H1 (cell line): ENCODE measurements at regions not wholly inside any gene's neighbourhood (a gene's known extent, or its start where the extent isn't known, plus 50 kb on each side); places are given as distances from the start of the nearest gene placed in this dataset.

Source experiments
- CTCF ChIA-PET: fragments of 300-600 bp; sonication (Branson Sonifier 250); formaldehyde crosslinking; loops from one replicate; lab custom pipeline; 2021; ENCODE audit not compliant: partially characterized antibody; lab: Charles Lee
- POLR2A ChIA-PET: fragments of 300-600 bp; sonication (Branson Sonifier 250); formaldehyde crosslinking; loops from one replicate; lab custom pipeline; 2021; ENCODE audit warnings: inconsistent platforms; ENCODE audit not compliant: partially characterized antibody; lab: Charles Lee
- DNase-seq, 2 experiments: peaks; one replicate each; pipeline versions ENCODE4 v3.0.0 to v3.0.0-alpha.2; 2010 to 2022; ENCODE audit warnings: low spot score in 2 of 2, low read depth in 1 of 2, mixed read lengths in 1 of 2
- FAIRE-seq: peaks from 2 replicates; lab custom pipeline; 2011; peaks lifted over from hg19 to GRCh38; lab: Jason Lieb, UNC
- H2AFZ ChIP-seq: 2 replicates; pipeline ENCODE4 v1.8.1; 2012; ENCODE audit warnings: low read length, inconsistent platforms
- H2AK5ac ChIP-seq: 2 replicates; pipeline ENCODE4 v1.6.1; 2013; ENCODE audit warnings: low read depth, low read length
- H2BK120ac ChIP-seq: replicated peaks from 2 replicates; pipeline ENCODE3; 2013; ENCODE audit warnings: low read depth, low read length, inconsistent platforms
- H2BK12ac ChIP-seq: 2 replicates; pipeline ENCODE4 v1.6.1; 2013; ENCODE audit warnings: low read depth, low read length
- H2BK15ac ChIP-seq: 2 replicates; pipeline ENCODE4 v1.6.1; 2013; ENCODE audit warnings: low read length
- H2BK20ac ChIP-seq: 2 replicates; pipeline ENCODE4 v1.6.1; 2013; ENCODE audit warnings: low read length
- H2BK5ac ChIP-seq: 2 replicates; pipeline ENCODE4 v1.6.1; 2013; ENCODE audit warnings: low read depth, low read length
- H3K14ac ChIP-seq: 2 replicates; pipeline ENCODE4 v1.6.1; 2013; ENCODE audit warnings: inconsistent platforms; ENCODE audit not compliant: insufficient read length
- H3K18ac ChIP-seq: 2 replicates; pipeline ENCODE4 v1.6.1; 2013; ENCODE audit warnings: low read length; ENCODE audit errors: extremely low read depth
- H3K23ac ChIP-seq: 2 replicates; pipeline ENCODE4 v1.6.1; 2013; ENCODE audit warnings: inconsistent platforms; ENCODE audit not compliant: insufficient read length
- H3K23me2 ChIP-seq: 2 replicates; pipeline ENCODE4 v1.6.1; 2013; ENCODE audit warnings: low read depth, low read length
- H3K27ac ChIP-seq: 2 replicates; pipeline ENCODE4 v1.6.1; 2011; ENCODE audit warnings: low read depth, low read length, inconsistent platforms
- H3K27me3 ChIP-seq, 4 experiments: replicated peaks in 1 of 4; 1 replicate in 1 of 4; 2 replicates in 3 of 4; pipeline versions ENCODE4 v1.6.1 to v1.8.1; 2011 to 2013; ENCODE audit warnings: low read length in 3 of 4, mild to moderate bottlenecking in 3 of 4, inconsistent platforms in 2 of 4, mixed read lengths in 2 of 4, moderate library complexity in 1 of 4; ENCODE audit not compliant: control insufficient read depth in 3 of 4, insufficient read depth in 3 of 4; ENCODE audit errors: extremely low read depth in 1 of 4
- H3K36me3 ChIP-seq, 4 experiments: 2 replicates each; pipeline versions ENCODE4 v1.6.1 to v1.8.1; 2011 to 2013; ENCODE audit warnings: mild to moderate bottlenecking in 4 of 4, low read length in 3 of 4, moderate library complexity in 2 of 4, control low read depth in 1 of 4, inconsistent platforms in 1 of 4; ENCODE audit not compliant: insufficient read depth in 4 of 4, control insufficient read depth in 2 of 4
- H3K4ac ChIP-seq: replicated peaks from 2 replicates; pipeline ENCODE3; 2013; ENCODE audit warnings: low read length, low read depth, mixed read lengths, inconsistent platforms; ENCODE audit not compliant: insufficient read length
- H3K4me1 ChIP-seq, 4 experiments: replicated peaks in 1 of 4; 1 replicate in 1 of 4; 2 replicates in 3 of 4; pipeline versions ENCODE4 v1.6.1 to v1.8.1; 2011 to 2013; ENCODE audit warnings: low read length in 3 of 4, inconsistent platforms in 2 of 4, mixed read lengths in 1 of 4; ENCODE audit not compliant: insufficient read depth in 4 of 4, control insufficient read depth in 3 of 4
- H3K4me2 ChIP-seq, 2 experiments: 2 replicates each; pipeline versions ENCODE4 v1.6.1 to v1.8.1; 2011 to 2013; ENCODE audit warnings: low read depth in 2 of 2, low read length in 2 of 2, control low read depth in 1 of 2, inconsistent platforms in 1 of 2, mild to moderate bottlenecking in 1 of 2; ENCODE audit not compliant: insufficient read depth in 1 of 2
- H3K4me3 ChIP-seq, 4 experiments: fragments of 200-600, 300-600 bp in 1 of 4; sonication (generic), shearing (Covaris generic), sonication (Bioruptor Twin) in 1 of 4; 2 replicates each; pipeline versions ENCODE4 v1.5.1 to v1.8.1; 2011 to 2016; ENCODE audit warnings: low read length in 4 of 4, low read depth in 3 of 4, control low read depth in 2 of 4, inconsistent platforms in 2 of 4, mild to moderate bottlenecking in 2 of 4, mixed read lengths in 1 of 4, moderate library complexity in 1 of 4; ENCODE audit not compliant: insufficient read depth in 2 of 4; ENCODE audit errors: extremely low read depth in 1 of 4
- H3K56ac ChIP-seq: replicated peaks from 2 replicates; pipeline ENCODE3; 2013; ENCODE audit warnings: low read depth, mild to moderate bottlenecking, mixed read lengths, low read length, inconsistent platforms; ENCODE audit not compliant: insufficient read length
- H3K79me1 ChIP-seq: 2 replicates; pipeline ENCODE4 v1.6.1; 2013; ENCODE audit warnings: low read depth, low read length, control low read depth
- H3K79me2 ChIP-seq, 2 experiments: 2 replicates each; pipeline versions ENCODE4 v1.6.1 to v1.8.1; 2012 to 2013; ENCODE audit warnings: low read length in 2 of 2, mild to moderate bottlenecking in 2 of 2, inconsistent platforms in 1 of 2; ENCODE audit not compliant: insufficient read depth in 2 of 2, control insufficient read depth in 1 of 2
- H3K9ac ChIP-seq, 4 experiments: replicated peaks in 1 of 4; 1 replicate in 1 of 4; 2 replicates in 3 of 4; pipeline versions ENCODE4 v1.6.1 to v1.8.1; 2011 to 2013; ENCODE audit warnings: low read depth in 3 of 4, low read length in 3 of 4, control low read depth in 2 of 4, mild to moderate bottlenecking in 2 of 4, moderate library complexity in 2 of 4, inconsistent platforms in 1 of 4; ENCODE audit errors: extremely low read depth in 1 of 4
- H3K9me3 ChIP-seq, 2 experiments: 2 replicates each; pipeline versions ENCODE4 v1.6.1 to v1.8.1; 2012 to 2013; ENCODE audit warnings: mild to moderate bottlenecking in 2 of 2, moderate library complexity in 2 of 2, control low read depth in 1 of 2, inconsistent platforms in 1 of 2, low read depth in 1 of 2, low read length in 1 of 2, mixed read lengths in 1 of 2; ENCODE audit not compliant: insufficient read depth in 2 of 2
- H4K20me1 ChIP-seq, 2 experiments: replicated peaks in 1 of 2; 2 replicates each; pipeline versions ENCODE3 to v1.8.1; 2011 to 2013; ENCODE audit warnings: inconsistent platforms in 2 of 2, low read length in 2 of 2, mild to moderate bottlenecking in 1 of 2; ENCODE audit not compliant: insufficient read depth in 2 of 2, control insufficient read depth in 1 of 2
- H4K5ac ChIP-seq: 2 replicates; pipeline ENCODE4 v1.6.1; 2013; ENCODE audit warnings: low read length, low read depth, mixed read lengths, inconsistent platforms; ENCODE audit not compliant: insufficient read length
- H4K8ac ChIP-seq: 2 replicates; pipeline ENCODE4 v1.8.0; 2013; ENCODE audit warnings: mild to moderate bottlenecking, moderate library complexity, low read length, inconsistent platforms; ENCODE audit not compliant: insufficient read depth; ENCODE audit errors: extremely low read depth
- H4K91ac ChIP-seq: replicated peaks from 2 replicates; pipeline ENCODE3; 2013; ENCODE audit warnings: low read length, mixed read lengths, inconsistent platforms; ENCODE audit not compliant: insufficient read length
- BACH1 ChIP-seq: IDR thresholded peaks from 2 replicates; pipeline ENCODE4 v1.6.1; 2012; ENCODE audit warnings: low read length, improper control_type of control experiment
- CREB1 ChIP-seq: IDR thresholded peaks from 2 replicates; pipeline ENCODE4 v1.6.1; 2012; ENCODE audit warnings: inconsistent platforms
- EP300 ChIP-seq, 2 experiments: IDR thresholded peaks; 1 replicate in 1 of 2; 2 replicates in 1 of 2; pipeline ENCODE4 v1.6.1; 2011 to 2012; ENCODE audit warnings: low read depth in 2 of 2, low read length in 2 of 2, mild to moderate bottlenecking in 2 of 2, borderline replicate concordance in 1 of 2, inconsistent platforms in 1 of 2, moderate library complexity in 1 of 2
- GTF2F1 ChIP-seq: IDR thresholded peaks from 2 replicates; pipeline ENCODE4 v1.6.1; 2012; ENCODE audit warnings: low read depth, low read length, improper control_type of control experiment, borderline replicate concordance
- KDM5A ChIP-seq: fragments of 200-600 bp; IDR thresholded peaks from 2 replicates; pipeline ENCODE4 v1.7.1; 2012; ENCODE audit warnings: mild to moderate bottlenecking, low read length, inconsistent platforms, mixed read lengths
- SUZ12 ChIP-seq: fragments of 200-600 bp; sonication (generic); IDR thresholded peaks from 2 replicates; pipeline ENCODE4 v1.6.1; 2012; ENCODE audit warnings: mild to moderate bottlenecking, inconsistent platforms, low read length, moderate library complexity, mixed read lengths
- TEAD4 ChIP-seq: IDR thresholded peaks from 2 replicates; pipeline ENCODE4 v1.6.1; 2012; ENCODE audit warnings: low read depth, low read length, inconsistent platforms, mixed read lengths
- WGBS, 2 experiments: shearing (Covaris generic) in 1 of 2; methylation state at CpG; one replicate each; pipeline versions ENCODE4 v1.1.6 to v1.1.7; 2013 to 2015; ENCODE audit warnings: low lambda C conversion rate in 2 of 2, mixed read lengths in 2 of 2, inconsistent platforms in 1 of 2, low coverage in 1 of 2, missing lambda C conversion rate in 1 of 2; ENCODE audit not compliant: insufficient replicate concordance in 2 of 2, insufficient coverage in 1 of 2, insufficient read length in 1 of 2; ENCODE audit errors: extremely low coverage in 1 of 2, missing lambda C conversion rate in 1 of 2; 5-methylcytosine and 5-hydroxymethylcytosine counted together

DNA sequence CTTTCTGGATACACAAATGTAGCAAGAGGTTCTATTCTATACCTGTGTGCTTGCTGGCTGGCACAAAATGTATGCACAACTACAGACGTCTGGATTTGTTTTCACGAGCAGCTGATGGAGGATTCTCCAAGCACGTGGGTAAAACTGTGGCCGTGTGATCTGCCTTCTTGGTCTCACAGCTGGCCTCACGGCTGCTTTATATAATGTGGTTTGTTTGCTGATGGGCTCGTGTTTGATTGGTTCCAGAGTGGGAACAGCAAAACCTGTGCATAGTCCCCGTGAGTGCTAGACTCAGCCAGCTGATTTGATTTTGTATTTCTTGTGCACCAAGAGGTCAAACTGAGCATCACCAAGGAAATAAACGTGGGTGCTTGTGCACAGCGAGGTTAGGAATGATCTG lies 262.6 kb upstream of the RPS6KA3 start:
- FAIRE-seq, result no peak
- no peaks in the 10 kb centered on the region for H3K27me3 ChIP-seq
- H3K79me1 ChIP-seq, result no peaks in the 10 kb centered on the region
- no peak overlapping the region for H3K4me3 ChIP-seq
- no peak for TF ChIP-seq EP300 (IDR thresholded peaks at IDR 0.05; ENCODE audit: borderline replicate concordance in 1 of 2, low read depth in 2 of 2, low read length in 2 of 2)
- TF ChIP-seq GTF2F1, result no peak
- no peak for TF ChIP-seq SUZ12
- TF ChIP-seq TEAD4, result no peak
- TF ChIP-seq BACH1, result no peak
- no peak for TF ChIP-seq CREB1
- no peak for TF ChIP-seq KDM5A
- no peak overlapping the region for H3K27ac ChIP-seq
- H2AK5ac ChIP-seq, result no peak overlapping the region
- H3K36me3 ChIP-seq, result no peaks in the 10 kb centered on the region
- H3K79me2 ChIP-seq, result no peaks in the 10 kb centered on the region
- no peak overlapping the region for H4K5ac ChIP-seq
- no peak overlapping the region for H3K18ac ChIP-seq
- no peak overlapping the region for H4K8ac ChIP-seq
- H3K4ac ChIP-seq, result no peak overlapping the region
- 90% methylated on average over 8 of the region's 9 CpGs; no CpG with 5 or more reads in 1 of the 2 experiments for WGBS, 2 experiments
- H3K4me2 ChIP-seq, result no peak overlapping the region
- H3K14ac ChIP-seq, result no peak overlapping the region
- no peaks in the 10 kb centered on the region for H3K4me1 ChIP-seq
- H4K91ac ChIP-seq, result no peak overlapping the region
- no peak overlapping the region for H2BK12ac ChIP-seq
- H2BK120ac ChIP-seq, result no peak overlapping the region
- no peak for DNase-seq
- H2AFZ ChIP-seq, result no peak overlapping the region
- no peak overlapping the region for H3K9ac ChIP-seq
- H4K20me1 ChIP-seq, result no peaks in the 10 kb centered on the region
- H2BK15ac ChIP-seq, result no peak overlapping the region
- no peak overlapping the region for H2BK5ac ChIP-seq
- POLR2A ChIA-PET, result no interaction called here
- H2BK20ac ChIP-seq, result no peak overlapping the region
- H3K23me2 ChIP-seq, result no peaks in the 10 kb centered on the region
- no peaks in the 10 kb centered on the region for H3K9me3 ChIP-seq
- CTCF ChIA-PET, result interaction anchor here (1.1 to 7.5 kb wide), 13 partner anchors 8 to 1196 kb away, joined by 3 to 37 read pairs (median 4); no protein-coding TSS in a partner anchor
- H3K56ac ChIP-seq, result no peak overlapping the region
- H3K23ac ChIP-seq, result no peak overlapping the region
